ENCODE measurements at regions not wholly inside any gene's neighbourhood (a gene's known extent, or its start where the extent isn't known, plus 50 kb on each side); places are given as distances from the start of the nearest gene placed in this dataset.

DNA sequence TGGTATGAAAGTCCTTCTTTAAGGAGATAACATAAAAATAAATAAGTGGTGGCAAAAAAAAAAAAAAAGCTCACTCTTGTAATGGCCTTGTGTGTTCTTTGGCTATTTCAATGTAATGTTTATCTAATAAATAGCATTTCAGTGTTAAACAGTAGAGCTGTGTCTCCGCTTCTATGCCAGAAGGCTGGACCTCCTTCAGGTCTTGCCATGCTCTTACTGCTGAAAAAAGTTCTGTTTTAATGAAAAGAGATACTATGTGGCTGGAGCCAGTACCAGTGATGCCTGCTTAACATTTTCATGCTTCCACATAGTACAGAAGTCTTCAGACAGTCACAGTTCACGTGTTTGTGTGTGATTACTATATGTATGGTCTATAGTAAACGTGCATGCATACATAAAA, 74.1 kb upstream of the PRICKLE1 start:
- Histone ChIP-seq H3K4me3 (replicated peaks in 1 of 3) (no peak overlapping the region), H3K27ac (no peak overlapping the region), H3K36me3 (no peaks in the 10 kb centered on the region), H3K4me1 (no peaks in the 10 kb centered on the region), H3K9me3 (no peaks in the 10 kb centered on the region), H3K27me3 (no peaks in the 10 kb centered on the region)
- TF ChIP-seq CTCF (IDR thresholded peaks at IDR 0.05) (no peak), POLR2A (IDR thresholded peaks at IDR 0.05) (no peak)
- intact Hi-C loops (cut with DNase I), result no loop called here
- DNase-seq, result no peak
- WGBS, 2 donors, result 78 to 81% methylated on average over 3 of the region's 3 CpGs

GRCh38 chr12:42660968-42661937, 71.7 kb upstream of the PRICKLE1 start:
- H3K4me3 ChIP-seq (replicated peaks in 1 of 3), result no peak overlapping the region
- H3K27ac ChIP-seq, result no peak overlapping the region
- 61 to 68% methylated on average over 3 of the region's 3 CpGs for WGBS, 2 donors
- no peak for TF ChIP-seq POLR2A (IDR thresholded peaks at IDR 0.05)
- TF ChIP-seq CTCF (IDR thresholded peaks at IDR 0.05), result no peak
- H3K36me3 ChIP-seq, result no peaks in the 10 kb centered on the region
- DNase-seq, result no peak
- H3K27me3 ChIP-seq, result no peaks in the 10 kb centered on the region
- intact Hi-C loops (cut with DNase I), result no loop called here
- no peaks in the 10 kb centered on the region for H3K9me3 ChIP-seq
- H3K4me1 ChIP-seq, result no peaks in the 10 kb centered on the region

DNA sequence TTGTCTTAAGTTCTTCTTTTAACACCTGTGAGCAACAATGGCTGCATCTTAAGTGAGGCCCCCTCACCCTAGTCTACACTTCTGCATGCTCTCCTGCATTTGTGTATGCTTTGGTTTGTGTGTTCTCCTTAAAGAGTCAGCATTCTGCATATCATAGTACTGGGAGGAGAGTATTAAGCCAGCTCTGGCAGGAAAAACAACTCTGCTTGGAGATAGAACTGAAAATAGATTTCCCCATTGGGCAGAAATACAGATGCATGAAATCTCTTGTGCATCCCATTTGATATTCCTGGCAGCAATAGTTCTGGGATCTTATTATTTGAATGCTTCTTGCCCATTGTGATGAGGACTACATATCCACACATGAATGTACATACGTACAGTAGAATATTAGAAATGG, 70.6 kb upstream of the PRICKLE1 start:
- intact Hi-C loops (cut with DNase I), result no loop called here
- Histone ChIP-seq H3K4me3 (replicated peaks in 1 of 3) (no peak overlapping the region), H3K27ac (no peak overlapping the region), H3K36me3 (no peaks in the 10 kb centered on the region), H3K4me1 (no peaks in the 10 kb centered on the region), H3K9me3 (no peaks in the 10 kb centered on the region), H3K27me3 (no peaks in the 10 kb centered on the region)
- WGBS, 2 donors, result 85 to 86% methylated on average over 1 of the region's 1 CpG
- TF ChIP-seq CTCF (IDR thresholded peaks at IDR 0.05) (no peak), POLR2A (IDR thresholded peaks at IDR 0.05) (no peak)
- no peak for DNase-seq

- TF ChIP-seq CTCF (IDR thresholded peaks at IDR 0.05) (no peak), POLR2A (IDR thresholded peaks at IDR 0.05) (no peak)
- H3K27me3 ChIP-seq, result no peaks in the 10 kb centered on the region
Observed at GRCh38 chr12:42652048-42652447, 62.5 kb upstream of the PRICKLE1 start.

DNA sequence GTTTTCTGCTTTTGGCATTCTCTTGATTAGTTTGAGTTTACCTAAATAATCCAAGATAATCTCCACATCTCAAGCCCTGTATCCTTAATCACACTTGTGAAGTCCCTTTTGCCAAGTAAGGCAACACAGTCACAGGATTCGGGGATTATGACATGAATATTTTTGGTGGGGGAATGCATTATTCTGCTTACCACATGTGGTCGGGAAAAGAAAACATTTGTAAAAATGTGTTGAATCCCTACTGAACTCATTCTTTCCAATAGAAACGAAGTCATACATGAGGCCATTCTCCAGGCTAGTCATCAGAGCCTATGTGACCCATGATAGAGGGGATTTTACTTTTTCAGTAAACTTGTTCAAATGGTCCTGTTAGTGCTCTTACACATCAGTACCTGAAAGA, 58.5 kb upstream of the PRICKLE1 start:
- DNase-seq, result no peak
- WGBS, 2 donors, result 58 to 88% methylated on average over 3 of the region's 3 CpGs
- H3K27me3 ChIP-seq, result no peaks in the 10 kb centered on the region
- no peak overlapping the region for H3K27ac ChIP-seq
- no peaks in the 10 kb centered on the region for H3K36me3 ChIP-seq
- no peak overlapping the region for H3K4me3 ChIP-seq (replicated peaks in 1 of 3)
- TF ChIP-seq CTCF (IDR thresholded peaks at IDR 0.05) (no peak), POLR2A (IDR thresholded peaks at IDR 0.05) (no peak)
- H3K9me3 ChIP-seq, result no peaks in the 10 kb centered on the region
- intact Hi-C loops (cut with DNase I), result no loop called here
- H3K4me1 ChIP-seq, result no peaks in the 10 kb centered on the region

More at GRCh38 chr12:42652048-42652447, 62.5 kb upstream of the PRICKLE1 start:
- Histone ChIP-seq H3K9me3 (no peaks in the 10 kb centered on the region), H3K4me3 (replicated peaks in 1 of 3) (no peak overlapping the region), H3K27ac (no peak overlapping the region), H3K4me1 (no peaks in the 10 kb centered on the region), H3K36me3 (no peaks in the 10 kb centered on the region)
- intact Hi-C loops (cut with DNase I), result no loop called here
- 62 to 71% methylated on average over 5 of the region's 5 CpGs for WGBS, 2 donors
- no peak for DNase-seq
